AG09319 (cell line): ENCODE measurements at regions not wholly inside any gene's neighbourhood (a gene's known extent, or its start where the extent isn't known, plus 50 kb on each side); places are given as distances from the start of the nearest gene placed in this dataset.

Experiments used
- DNase-seq: peaks from one replicate; pipeline ENCODE4 v3.0.0-alpha.2; 2010; ENCODE audit warnings: low read depth; ENCODE audit errors: extremely low read depth
- TF ChIP-seq, protein P1 (sequence below): IDR thresholded peaks from 2 replicates; pipeline ENCODE4 v1.5.1; 2011; ENCODE audit warnings: low read depth, mild to moderate bottlenecking, inconsistent platforms, low read length, moderate library complexity

DNA sequence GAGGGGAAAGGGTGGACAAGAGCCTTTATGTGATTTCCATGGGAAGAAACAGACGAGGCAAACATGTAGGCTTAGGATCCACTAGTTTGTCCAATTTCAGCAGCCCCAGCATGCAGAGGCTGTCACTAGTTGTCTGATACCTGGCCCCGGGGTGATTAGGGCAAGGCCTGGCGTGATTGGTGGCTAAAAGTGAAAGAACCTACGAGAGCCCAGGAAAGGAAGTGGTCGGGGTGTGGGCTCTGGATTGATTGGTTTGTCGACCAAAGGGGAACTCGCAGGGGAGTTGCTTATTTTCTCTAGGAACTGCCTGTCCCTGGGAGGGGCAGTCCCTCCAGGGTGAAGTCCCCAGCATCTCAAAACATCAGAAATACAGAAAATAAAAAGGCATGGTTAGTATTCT, 64.2 kb upstream of the UQCRFS1 start:
- DNase-seq, result no peak
- TF ChIP-seq, protein P1, sequence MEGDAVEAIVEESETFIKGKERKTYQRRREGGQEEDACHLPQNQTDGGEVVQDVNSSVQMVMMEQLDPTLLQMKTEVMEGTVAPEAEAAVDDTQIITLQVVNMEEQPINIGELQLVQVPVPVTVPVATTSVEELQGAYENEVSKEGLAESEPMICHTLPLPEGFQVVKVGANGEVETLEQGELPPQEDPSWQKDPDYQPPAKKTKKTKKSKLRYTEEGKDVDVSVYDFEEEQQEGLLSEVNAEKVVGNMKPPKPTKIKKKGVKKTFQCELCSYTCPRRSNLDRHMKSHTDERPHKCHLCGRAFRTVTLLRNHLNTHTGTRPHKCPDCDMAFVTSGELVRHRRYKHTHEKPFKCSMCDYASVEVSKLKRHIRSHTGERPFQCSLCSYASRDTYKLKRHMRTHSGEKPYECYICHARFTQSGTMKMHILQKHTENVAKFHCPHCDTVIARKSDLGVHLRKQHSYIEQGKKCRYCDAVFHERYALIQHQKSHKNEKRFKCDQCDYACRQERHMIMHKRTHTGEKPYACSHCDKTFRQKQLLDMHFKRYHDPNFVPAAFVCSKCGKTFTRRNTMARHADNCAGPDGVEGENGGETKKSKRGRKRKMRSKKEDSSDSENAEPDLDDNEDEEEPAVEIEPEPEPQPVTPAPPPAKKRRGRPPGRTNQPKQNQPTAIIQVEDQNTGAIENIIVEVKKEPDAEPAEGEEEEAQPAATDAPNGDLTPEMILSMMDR, result no peak

DNA sequence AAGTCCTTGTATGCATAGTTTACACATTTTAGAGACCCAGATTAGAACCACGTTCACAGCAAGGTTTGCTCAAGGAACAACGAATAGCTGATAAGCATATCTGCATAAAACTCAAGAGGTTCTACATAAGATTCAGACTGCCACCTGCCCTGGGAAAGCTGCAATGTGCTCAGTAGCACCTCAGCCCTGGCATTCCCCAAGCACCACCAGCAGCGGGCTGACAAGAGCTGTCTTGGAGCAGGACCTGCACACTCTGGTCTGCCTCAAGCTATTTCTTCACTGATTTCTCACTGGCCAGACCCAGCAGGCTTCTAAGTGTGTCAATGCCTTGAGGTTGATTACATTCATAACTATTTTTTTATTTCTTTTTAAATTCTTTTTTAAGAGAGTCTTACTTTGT, 65.8 kb upstream of the UQCRFS1 start:
- DNase-seq, result no peak
- TF ChIP-seq, protein P1, result no peak

DNA sequence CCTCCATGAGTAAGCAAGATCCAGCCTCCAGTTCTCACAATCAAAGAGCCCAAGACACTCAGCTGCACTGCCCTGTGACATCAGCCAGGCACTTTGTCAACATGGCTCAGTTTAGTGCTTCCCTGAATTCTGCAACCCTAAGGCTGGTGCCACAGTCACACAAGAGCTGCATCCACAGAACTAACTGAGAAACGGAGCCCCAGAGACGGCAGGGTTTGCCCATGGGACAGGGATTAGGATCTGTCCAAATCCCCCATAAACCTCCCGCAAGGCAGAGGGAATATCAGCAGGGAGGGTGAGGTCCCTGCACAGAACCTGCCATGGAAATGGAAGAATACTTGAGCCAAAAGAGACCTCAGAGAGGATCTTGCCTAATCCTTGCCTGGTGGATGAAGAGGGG, 70.4 kb upstream of the UQCRFS1 start:
- TF ChIP-seq, protein P1, result no peak
- no peak for DNase-seq

DNA sequence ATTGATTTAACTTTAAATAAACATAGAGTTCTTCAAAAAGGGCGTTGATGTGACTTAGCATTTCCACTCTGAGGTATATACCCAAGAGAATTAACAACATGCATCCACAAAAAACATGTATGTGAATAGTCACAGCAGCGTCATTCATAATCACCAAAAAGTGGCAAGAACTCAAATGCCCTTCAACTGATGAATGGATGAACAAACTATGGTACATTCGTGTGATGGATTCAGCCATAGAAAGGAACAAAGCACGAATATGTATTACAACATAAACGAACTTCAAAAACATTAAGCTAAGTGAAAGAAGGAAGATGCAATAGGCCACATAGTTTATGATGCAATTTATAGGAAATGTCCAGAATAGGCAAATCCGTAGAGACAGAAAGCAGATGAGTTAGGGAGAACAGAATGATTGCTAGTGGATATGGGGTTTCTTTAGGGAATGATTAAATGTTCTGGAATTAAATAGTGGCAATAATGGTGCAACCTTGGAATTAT, 72.3 kb upstream of the UQCRFS1 start:
- no peak for DNase-seq
- TF ChIP-seq, protein P1, result no peak

DNA sequence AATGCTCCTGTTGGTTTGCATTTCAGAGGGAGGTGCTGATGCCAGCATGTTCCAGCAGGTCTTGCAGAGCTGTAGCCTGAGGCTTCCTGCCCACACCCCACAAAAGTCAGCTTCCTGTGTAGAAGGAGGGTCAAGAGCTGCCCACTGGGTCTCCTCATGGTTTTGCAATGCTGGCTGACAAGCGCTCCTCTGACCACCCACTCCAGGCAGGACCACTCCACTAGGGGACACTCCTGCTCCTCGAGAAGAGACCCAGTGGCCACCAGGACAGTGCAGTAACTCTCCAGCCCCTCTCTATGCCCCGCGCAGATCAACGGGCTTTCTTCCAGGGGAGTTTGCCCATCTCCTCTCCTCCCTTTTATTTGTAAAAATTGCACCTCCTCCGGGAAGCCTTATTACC, 72.9 kb upstream of the UQCRFS1 start:
- no peak for DNase-seq
- TF ChIP-seq, protein P1, result peak; percentile 11

DNA sequence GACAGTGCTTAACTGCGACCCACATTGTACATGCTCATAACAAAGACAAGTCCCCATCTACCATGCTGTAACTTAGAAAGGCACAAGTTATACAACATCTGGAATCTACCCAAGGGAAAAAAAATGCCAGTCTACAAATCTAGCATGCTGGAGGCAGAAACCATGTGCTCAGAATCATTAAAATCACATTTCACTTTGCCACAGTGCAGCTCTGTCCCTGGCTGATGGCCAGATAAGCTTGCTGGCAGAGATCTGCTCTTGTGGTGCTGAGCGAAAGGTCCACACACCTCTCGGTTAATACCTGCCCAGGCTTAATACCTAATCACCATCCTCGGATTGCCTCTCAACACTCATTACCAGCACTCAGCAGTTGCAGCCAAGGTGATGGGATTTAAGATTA, 74.1 kb upstream of the UQCRFS1 start:
- TF ChIP-seq, protein P1, result no peak
- no peak for DNase-seq

DNA sequence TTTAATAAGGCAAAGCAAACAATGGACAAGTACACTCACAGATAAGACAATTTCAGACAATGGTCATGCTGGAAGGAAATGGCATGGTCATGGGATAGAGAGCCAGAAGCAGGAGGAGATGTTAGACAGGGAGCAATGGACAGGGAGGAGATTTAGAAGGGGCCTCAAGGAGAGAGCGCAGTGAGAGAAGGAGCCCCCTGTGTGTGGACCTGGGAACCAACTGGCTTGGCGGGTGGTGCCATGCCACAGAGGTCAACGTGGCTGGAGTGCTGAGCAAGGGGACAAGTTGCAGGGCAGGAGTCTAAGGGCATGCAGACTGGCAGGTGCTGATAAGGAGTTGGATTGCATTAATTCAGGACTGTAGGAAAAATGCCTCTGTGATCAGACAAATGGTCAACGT, 75.3 kb upstream of the UQCRFS1 start:
- TF ChIP-seq, protein P1, result no peak
- DNase-seq, result no peak
